ENCODE measurements at regions not wholly inside any gene's neighbourhood (a gene's known extent, or its start where the extent isn't known, plus 50 kb on each side); places are given as distances from the start of the nearest gene placed in this dataset.

GRCh38 chr18:37946324-37946723 lies 380.7 kb upstream of the CELF4 start:
- Histone ChIP-seq H3K36me3 (ENCODE audit: control insufficient read depth, insufficient read depth, low read length) (no peaks in the 10 kb centered on the region), H3K27me3 (replicated peaks; ENCODE audit: control insufficient read depth, insufficient read depth, low read length) (no peaks in the 10 kb centered on the region), H3K4me1 (no peaks in the 10 kb centered on the region), H3K4me3 (ENCODE audit: low read depth, low read length) (no peak overlapping the region), H3K9me3 (no peaks in the 10 kb centered on the region)
- no peak for TF ChIP-seq CTCF (IDR thresholded peaks at IDR 0.05; ENCODE audit: insufficient read depth in 1 of 2, low read depth in 1 of 2, low read length in 1 of 2, severe bottlenecking in 1 of 2, unreplicated experiment in 1 of 2)
- CTCF ChIA-PET: no interaction called here
- DNase-seq: no peak
- Mint-ChIP-seq H3K27ac (ENCODE audit: unreplicated experiment) (no peak overlapping the region), H3K4me1 (ENCODE audit: low read depth, unreplicated experiment) (no peaks in the 10 kb centered on the region), H3K27me3 (ENCODE audit: insufficient read depth, unreplicated experiment) (peaks cover 5% of the 10 kb centered on the region), H3K4me3 (ENCODE audit: unreplicated experiment) (no peak overlapping the region), H3K9me3 (ENCODE audit: unreplicated experiment) (no peaks in the 10 kb centered on the region), H3K36me3 (ENCODE audit: insufficient read depth, unreplicated experiment) (no peaks in the 10 kb centered on the region)
- no TSS peak for BruUV-seq (replicated peaks)
- POLR2A ChIA-PET: no interaction called here
- intact Hi-C loops (cut with micrococcal nuclease; ENCODE audit: unreplicated experiment): no loop called here

- H3K36me3 ChIP-seq (ENCODE audit: control insufficient read depth, insufficient read depth, low read length): no peaks in the 10 kb centered on the region
- H3K27me3 Mint-ChIP-seq (ENCODE audit: insufficient read depth, unreplicated experiment): peaks cover 2% of the 10 kb centered on the region
- BruUV-seq (replicated peaks): no TSS peak
- H3K27me3 ChIP-seq (replicated peaks; ENCODE audit: control insufficient read depth, insufficient read depth, low read length): no peaks in the 10 kb centered on the region
- H3K27ac Mint-ChIP-seq (ENCODE audit: unreplicated experiment): no peak overlapping the region
- POLR2A ChIA-PET: no interaction called here
- no peaks in the 10 kb centered on the region for H3K9me3 ChIP-seq
- no peaks in the 10 kb centered on the region for H3K4me1 ChIP-seq
- H3K36me3 Mint-ChIP-seq (ENCODE audit: insufficient read depth, unreplicated experiment): no peaks in the 10 kb centered on the region
- H3K9me3 Mint-ChIP-seq (ENCODE audit: unreplicated experiment): no peaks in the 10 kb centered on the region
- intact Hi-C loops (cut with micrococcal nuclease; ENCODE audit: unreplicated experiment): no loop called here
- no peaks in the 10 kb centered on the region for H3K4me1 Mint-ChIP-seq (ENCODE audit: low read depth, unreplicated experiment)
- H3K4me3 ChIP-seq (ENCODE audit: low read depth, low read length): no peak overlapping the region
- CTCF ChIA-PET: no interaction called here
- H3K4me3 Mint-ChIP-seq (ENCODE audit: unreplicated experiment): no peak overlapping the region
- no peak for TF ChIP-seq CTCF (IDR thresholded peaks at IDR 0.05; ENCODE audit: insufficient read depth in 1 of 2, low read depth in 1 of 2, low read length in 1 of 2, severe bottlenecking in 1 of 2, unreplicated experiment in 1 of 2)
- DNase-seq: no peak
These were observed 379.2 kb upstream of the CELF4 start for GRCh38 chr18:37944700-37945270.

GRCh38 chr18:37937287-37937686 lies 371.7 kb upstream of the CELF4 start:
- no peaks in the 10 kb centered on the region for H3K9me3 ChIP-seq
- H3K4me1 ChIP-seq: no peaks in the 10 kb centered on the region
- H3K4me3 Mint-ChIP-seq (ENCODE audit: unreplicated experiment): no peak overlapping the region
- H3K4me3 ChIP-seq (ENCODE audit: low read depth, low read length): no peak overlapping the region
- ChIA-PET POLR2A (no interaction called here), CTCF (no interaction called here)
- no peak for TF ChIP-seq CTCF (IDR thresholded peaks at IDR 0.05; ENCODE audit: insufficient read depth in 1 of 2, low read depth in 1 of 2, low read length in 1 of 2, severe bottlenecking in 1 of 2, unreplicated experiment in 1 of 2)
- no peaks in the 10 kb centered on the region for H3K36me3 Mint-ChIP-seq (ENCODE audit: insufficient read depth, unreplicated experiment)
- H3K36me3 ChIP-seq (ENCODE audit: control insufficient read depth, insufficient read depth, low read length): no peaks in the 10 kb centered on the region
- no peaks in the 10 kb centered on the region for H3K9me3 Mint-ChIP-seq (ENCODE audit: unreplicated experiment)
- BruUV-seq (replicated peaks): no TSS peak
- no peaks in the 10 kb centered on the region for H3K27me3 ChIP-seq (replicated peaks; ENCODE audit: control insufficient read depth, insufficient read depth, low read length)
- no peak for DNase-seq
- no peak overlapping the region for H3K27ac Mint-ChIP-seq (ENCODE audit: unreplicated experiment)
- no peaks in the 10 kb centered on the region for H3K27me3 Mint-ChIP-seq (ENCODE audit: insufficient read depth, unreplicated experiment)
- no peaks in the 10 kb centered on the region for H3K4me1 Mint-ChIP-seq (ENCODE audit: low read depth, unreplicated experiment)
- intact Hi-C loops (cut with micrococcal nuclease; ENCODE audit: unreplicated experiment): no loop called here

Data from Caco-2 (cell line).